PC-3 (cell line): ENCODE measurements at regions not wholly inside any gene's neighbourhood (a gene's known extent, or its start where the extent isn't known, plus 50 kb on each side); places are given as distances from the start of the nearest gene placed in this dataset.

Source experiments
- EZH2 ChIP-seq: fragments of 300-600 bp; sonication (generic); IDR thresholded peaks from one replicate; pipeline ENCODE4 v1.6.1; 2017; ENCODE audit warnings: antibody characterized with exemption, mild to moderate bottlenecking, low read length; ENCODE audit not compliant: unreplicated experiment
- TF ChIP-seq, protein P1 (sequence below): fragments of 300-600 bp; sonication (generic); conservative IDR thresholded peaks from 2 replicates; pipeline ENCODE4 v1.5.1; 2017; ENCODE audit warnings: antibody characterized with exemption, low read depth, mild to moderate bottlenecking, low read length

DNA sequence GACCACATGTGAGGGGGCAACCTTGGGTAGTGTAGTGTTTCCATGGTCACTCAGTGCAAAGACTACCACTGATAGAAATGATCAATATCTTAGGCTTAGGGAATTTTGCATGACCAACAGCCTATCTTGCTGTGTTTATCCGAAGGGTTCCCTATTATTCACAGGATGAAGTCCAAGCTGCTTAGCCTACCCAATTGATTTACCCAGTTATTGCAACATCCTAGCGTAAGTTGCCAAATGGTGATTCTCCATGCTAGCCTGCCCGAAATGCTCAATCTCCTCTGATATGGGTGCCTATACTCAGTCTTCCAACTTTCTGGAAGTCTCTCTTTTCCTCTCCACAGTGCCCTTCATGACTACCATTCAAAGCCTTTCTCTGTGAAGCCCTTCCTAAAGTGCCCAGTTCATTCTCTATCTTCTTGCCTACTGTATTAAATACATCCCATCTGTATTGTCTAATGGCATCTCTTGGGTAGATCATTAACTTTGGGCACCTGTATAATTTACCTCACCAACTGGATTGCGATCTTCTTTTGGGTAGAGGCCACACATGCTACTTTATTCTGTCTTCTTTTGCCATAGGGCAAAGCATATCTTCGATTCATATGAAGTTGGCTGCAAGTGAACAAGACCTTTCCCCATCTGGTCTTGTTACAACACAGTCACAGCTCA is 240.5 kb downstream of the CLIC5 start:
- TF ChIP-seq, protein P1, sequence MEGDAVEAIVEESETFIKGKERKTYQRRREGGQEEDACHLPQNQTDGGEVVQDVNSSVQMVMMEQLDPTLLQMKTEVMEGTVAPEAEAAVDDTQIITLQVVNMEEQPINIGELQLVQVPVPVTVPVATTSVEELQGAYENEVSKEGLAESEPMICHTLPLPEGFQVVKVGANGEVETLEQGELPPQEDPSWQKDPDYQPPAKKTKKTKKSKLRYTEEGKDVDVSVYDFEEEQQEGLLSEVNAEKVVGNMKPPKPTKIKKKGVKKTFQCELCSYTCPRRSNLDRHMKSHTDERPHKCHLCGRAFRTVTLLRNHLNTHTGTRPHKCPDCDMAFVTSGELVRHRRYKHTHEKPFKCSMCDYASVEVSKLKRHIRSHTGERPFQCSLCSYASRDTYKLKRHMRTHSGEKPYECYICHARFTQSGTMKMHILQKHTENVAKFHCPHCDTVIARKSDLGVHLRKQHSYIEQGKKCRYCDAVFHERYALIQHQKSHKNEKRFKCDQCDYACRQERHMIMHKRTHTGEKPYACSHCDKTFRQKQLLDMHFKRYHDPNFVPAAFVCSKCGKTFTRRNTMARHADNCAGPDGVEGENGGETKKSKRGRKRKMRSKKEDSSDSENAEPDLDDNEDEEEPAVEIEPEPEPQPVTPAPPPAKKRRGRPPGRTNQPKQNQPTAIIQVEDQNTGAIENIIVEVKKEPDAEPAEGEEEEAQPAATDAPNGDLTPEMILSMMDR: no peak
- no peak for TF ChIP-seq EZH2
